GM12878 (cell line): ENCODE measurements at regions not wholly inside any gene's neighbourhood (a gene's known extent, or its start where the extent isn't known, plus 50 kb on each side); places are given as distances from the start of the nearest gene placed in this dataset.

ENCODE experiments used
- ATAC-seq: fragments of 200-7000 bp; cut with Tn5 transposase; 3 replicates; pipeline ENCODE4 v1.9.1; 2020; ENCODE audit warnings: mild to moderate bottlenecking, moderate library complexity
- BruUV-seq: library from RNA; stranded (reverse); fragments of 400-500 nt; replicated peaks from 2 replicates; lab custom pipeline; 2021; lab: Mats Ljungman, UMichigan
- CTCF ChIA-PET: fragments of 300-600 bp; sonication (Branson Sonifier 250); formaldehyde crosslinking; extraction: SDS; loops from one replicate; lab custom pipeline; 2021; ENCODE audit warnings: inconsistent platforms; lab: Yijun Ruan, JAX
- POLR2A ChIA-PET: fragments of 350-600 bp; formaldehyde crosslinking; extraction: SDS; loops from one replicate; lab custom pipeline; 2021; ENCODE audit warnings: inconsistent platforms; lab: Charles Lee
- RAD21 ChIA-PET: fragments of 300-600 bp; sonication (Branson Sonifier 250); formaldehyde crosslinking; loops from one replicate; lab custom pipeline; 2023; ENCODE audit warnings: antibody characterized with exemption; ENCODE audit not compliant: unreplicated experiment; lab: Charles Lee
- SMC1A ChIA-PET: fragments of 300-600 bp; sonication (Branson Sonifier 250); formaldehyde crosslinking; loops from one replicate; lab custom pipeline; 2023; ENCODE audit not compliant: unreplicated experiment, uncharacterized antibody; lab: Charles Lee
- DNase-seq: peaks from one replicate; pipeline ENCODE4 v3.0.0-alpha.2; 2011; ENCODE audit warnings: low read depth, low spot score
- FAIRE-seq: peaks from 3 replicates; lab custom pipeline; 2011; peaks lifted over from hg19 to GRCh38; lab: Jason Lieb, UNC
- H2AFZ ChIP-seq: 2 replicates; pipeline ENCODE4 v1.6.0; 2011; ENCODE audit warnings: low read depth, low read length, control low read depth; ENCODE audit not compliant: control insufficient read depth
- H3K27ac ChIP-seq: 2 replicates; pipeline ENCODE4 v1.5.1; 2011; ENCODE audit warnings: control low read depth; ENCODE audit not compliant: control insufficient read depth, insufficient read depth
- H3K27me3 ChIP-seq, 2 experiments: replicated peaks in 1 of 2; 2 replicates each; pipeline versions ENCODE4 v1.6.0 to v1.6.1; 2011; ENCODE audit warnings: low read length in 1 of 2; ENCODE audit not compliant: control insufficient read depth in 2 of 2, insufficient read depth in 2 of 2
- H3K36me3 ChIP-seq, 2 experiments: 2 replicates each; pipeline ENCODE4 v1.5.1; 2011; ENCODE audit warnings: low read length in 1 of 2; ENCODE audit not compliant: control insufficient read depth in 2 of 2, insufficient read depth in 2 of 2
- H3K4me1 ChIP-seq: 2 replicates; pipeline ENCODE4 v1.6.1; 2011; ENCODE audit warnings: mild to moderate bottlenecking, low read length, moderate library complexity, mixed read lengths; ENCODE audit not compliant: control insufficient read depth, insufficient read depth
- H3K4me2 ChIP-seq: 2 replicates; pipeline ENCODE4 v1.6.0; 2011; ENCODE audit warnings: control low read depth; ENCODE audit not compliant: control insufficient read depth, insufficient read depth
- H3K4me3 ChIP-seq: fragments of 200-600 bp; sonication (generic); 2 replicates; pipeline ENCODE4 v1.5.1; 2016
- H3K79me2 ChIP-seq: 2 replicates; pipeline ENCODE4 v1.6.0; 2011; ENCODE audit warnings: low read length; ENCODE audit not compliant: control insufficient read depth, insufficient read depth
- H3K9ac ChIP-seq: 2 replicates; pipeline ENCODE4 v1.8.0; 2011; ENCODE audit warnings: low read length, control low read depth, mixed read lengths; ENCODE audit not compliant: control insufficient read depth, insufficient read depth
- H3K9me3 ChIP-seq: replicated peaks from 3 replicates; pipeline ENCODE4 v1.5.1; 2011; ENCODE audit warnings: mild to moderate bottlenecking, low read length; ENCODE audit not compliant: control insufficient read depth, insufficient read depth
- H4K20me1 ChIP-seq: 2 replicates; pipeline ENCODE4 v1.6.0; 2011; ENCODE audit not compliant: control insufficient read depth, insufficient read depth
- ASH2L ChIP-seq: fragments of 300-600, 200-600 bp; sonication (generic); IDR thresholded peaks from 2 replicates; pipeline ENCODE4 v1.6.1; 2017; ENCODE audit warnings: low read depth, mild to moderate bottlenecking, borderline replicate concordance
- ATF2 ChIP-seq: IDR thresholded peaks from 2 replicates; pipeline ENCODE4 v1.6.1; 2012; ENCODE audit warnings: low read length, inconsistent platforms
- ATF3 ChIP-seq: IDR thresholded peaks from 2 replicates; pipeline ENCODE4 v1.6.1; 2011; ENCODE audit warnings: low read depth, mild to moderate bottlenecking, low read length, moderate library complexity, borderline replicate concordance; ENCODE audit errors: extremely low read depth
- CBX3 ChIP-seq: fragments of 200-600 bp; sonication (generic); IDR thresholded peaks from 2 replicates; pipeline ENCODE4 v1.6.1; 2016; ENCODE audit warnings: low read depth, borderline replicate concordance
- CREM ChIP-seq: IDR thresholded peaks from 2 replicates; pipeline ENCODE4 v1.6.1; 2014; ENCODE audit warnings: antibody characterized with exemption, low read depth
- EZH2 ChIP-seq: IDR thresholded peaks from 2 replicates; pipeline ENCODE4 v1.6.1; 2012; ENCODE audit warnings: low read depth, mild to moderate bottlenecking, control low read depth, inconsistent platforms, low read length, borderline replicate concordance; ENCODE audit not compliant: control insufficient read depth
- POU2F2 ChIP-seq: IDR thresholded peaks from 3 replicates; pipeline ENCODE4 v1.6.1; 2011; ENCODE audit warnings: low read depth, mild to moderate bottlenecking, low read length, borderline replicate concordance
- RAD21 ChIP-seq: IDR thresholded peaks from 2 replicates; pipeline ENCODE4 v1.6.1; 2011; ENCODE audit warnings: mild to moderate bottlenecking, low read depth, low read length, moderate library complexity; ENCODE audit not compliant: insufficient read depth
- RCOR1 ChIP-seq: conservative IDR thresholded peaks from 2 replicates; pipeline ENCODE4 v1.6.1; 2012; ENCODE audit warnings: low read depth, low read length, improper control_type of control experiment
- RFX5 ChIP-seq: IDR thresholded peaks from 2 replicates; pipeline ENCODE4 v1.6.1; 2011; ENCODE audit warnings: low read depth, low read length, improper control_type of control experiment
- SMARCA5 ChIP-seq: fragments of 450-650 bp; IDR thresholded peaks from 2 replicates; pipeline ENCODE4 v1.6.1; 2017; ENCODE audit warnings: mild to moderate bottlenecking
- TAF1 ChIP-seq: IDR thresholded peaks from 2 replicates; pipeline ENCODE4 v1.6.1; 2011; ENCODE audit warnings: mild to moderate bottlenecking, low read depth, low read length, borderline replicate concordance
- TCF3 ChIP-seq: IDR thresholded peaks from 2 replicates; pipeline ENCODE4 v1.6.1; 2012; ENCODE audit warnings: low read depth, mild to moderate bottlenecking, low read length, borderline replicate concordance; ENCODE audit not compliant: insufficient read depth
- ZBED1 ChIP-seq: IDR thresholded peaks from 2 replicates; pipeline ENCODE4 v1.6.1; 2016; ENCODE audit warnings: borderline replicate concordance
- WGBS: methylation state at CpG from one replicate; pipeline ENCODE4 v1.1.6; 2016; ENCODE audit warnings: low lambda C conversion rate; ENCODE audit not compliant: insufficient replicate concordance, insufficient coverage; ENCODE audit errors: missing lambda C conversion rate; 5-methylcytosine and 5-hydroxymethylcytosine counted together
- in situ Hi-C: fragments of 300-500 bp; cut with MboI; formaldehyde crosslinking; loops from 9 replicates; pipeline ENCODE4 v1.14.3; 2018; ENCODE audit warnings: mixed read lengths
- intact Hi-C: fragments of 100-400 bp; cut with micrococcal nuclease; formaldehyde crosslinking; loops from one replicate; pipeline ENCODE4 v1.14.2; 2022; ENCODE audit not compliant: unreplicated experiment
- TF ChIP-seq, protein P1 (sequence below): fragments of 450-650 bp; IDR thresholded peaks from 2 replicates; pipeline ENCODE4 v1.6.1; 2014; ENCODE audit warnings: mild to moderate bottlenecking

- TF ChIP-seq, protein P1, sequence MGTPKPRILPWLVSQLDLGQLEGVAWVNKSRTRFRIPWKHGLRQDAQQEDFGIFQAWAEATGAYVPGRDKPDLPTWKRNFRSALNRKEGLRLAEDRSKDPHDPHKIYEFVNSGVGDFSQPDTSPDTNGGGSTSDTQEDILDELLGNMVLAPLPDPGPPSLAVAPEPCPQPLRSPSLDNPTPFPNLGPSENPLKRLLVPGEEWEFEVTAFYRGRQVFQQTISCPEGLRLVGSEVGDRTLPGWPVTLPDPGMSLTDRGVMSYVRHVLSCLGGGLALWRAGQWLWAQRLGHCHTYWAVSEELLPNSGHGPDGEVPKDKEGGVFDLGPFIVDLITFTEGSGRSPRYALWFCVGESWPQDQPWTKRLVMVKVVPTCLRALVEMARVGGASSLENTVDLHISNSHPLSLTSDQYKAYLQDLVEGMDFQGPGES = no peak
Measured at GRCh38 chr9:106669835-106670234, 193.1 kb upstream of the ZNF462 start (continued).

GRCh38 chr9:106670418-106670817 is 192.5 kb upstream of the ZNF462 start:
- POLR2A ChIA-PET = no interaction called here
- intact Hi-C loops = no loop called here
- DNase-seq = no peak
- TF ChIP-seq ATF2 = no peak
- TF ChIP-seq, all 136 proteins: peak for 0
- ChIA-PET SMC1A (interaction anchor here (0.6 kb wide), 1 partner anchor 208 kb away, joined by 3 read pairs; no protein-coding TSS in a partner anchor), CTCF (no interaction called here), RAD21 (no interaction called here)
- no peaks in the 10 kb centered on the region for H3K4me1 ChIP-seq
- no peaks in the 10 kb centered on the region for H4K20me1 ChIP-seq
- H3K36me3 ChIP-seq = no peaks in the 10 kb centered on the region
- H3K27ac ChIP-seq = no peak overlapping the region
- no peak overlapping the region for H3K4me2 ChIP-seq
- WGBS = 0% methylated on average over 2 of the region's 2 CpGs
- H3K27me3 ChIP-seq = no peaks in the 10 kb centered on the region
- no peaks in the 10 kb centered on the region for H3K79me2 ChIP-seq
- ATAC-seq (no peak), FAIRE-seq (no peak)
- no TSS peak for BruUV-seq
- H3K9ac ChIP-seq = no peak overlapping the region
- H3K4me3 ChIP-seq = no peak overlapping the region
- H3K9me3 ChIP-seq = no peaks in the 10 kb centered on the region
- in situ Hi-C loops = no loop called here
- H2AFZ ChIP-seq = no peak overlapping the region

DNA sequence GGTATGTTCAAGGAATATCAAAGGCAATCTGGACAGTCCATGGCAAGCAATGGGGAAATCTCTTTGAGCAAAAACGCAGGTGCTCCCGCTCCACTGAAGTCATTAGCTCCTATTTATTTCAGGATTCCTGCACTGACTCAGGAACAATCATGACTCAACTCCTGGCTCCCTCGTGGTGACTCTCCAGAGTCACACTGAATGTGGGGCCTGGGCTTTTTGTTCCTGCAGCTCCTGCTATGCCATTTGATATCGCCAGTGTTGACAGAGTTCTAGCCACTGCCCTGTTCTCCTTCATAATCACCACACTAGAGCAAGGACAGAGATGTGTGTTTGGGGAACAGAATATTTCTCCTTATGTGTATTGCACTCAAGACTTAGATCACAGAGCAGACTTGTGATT is 187.2 kb upstream of the ZNF462 start:
- no peak overlapping the region for H3K9ac ChIP-seq
- no peaks in the 10 kb centered on the region for H4K20me1 ChIP-seq
- no peak overlapping the region for H3K4me3 ChIP-seq
- no peak for FAIRE-seq
- ChIA-PET POLR2A (no interaction called here), RAD21 (no interaction called here), CTCF (no interaction called here), SMC1A (interaction anchor here (1.4 kb wide), 1 partner anchor 13 kb away, joined by 3 read pairs; no protein-coding TSS in a partner anchor)
- no peak overlapping the region for H3K4me2 ChIP-seq
- H3K4me1 ChIP-seq = no peaks in the 10 kb centered on the region
- no peaks in the 10 kb centered on the region for H3K79me2 ChIP-seq
- no peaks in the 10 kb centered on the region for H3K27me3 ChIP-seq
- no peak overlapping the region for H3K27ac ChIP-seq
- BruUV-seq = no TSS peak
- no peaks in the 10 kb centered on the region for H3K9me3 ChIP-seq
- H3K36me3 ChIP-seq = no peaks in the 10 kb centered on the region
- 35% methylated on average over 4 of the region's 4 CpGs for WGBS
- no peak overlapping the region for H2AFZ ChIP-seq
- DNase-seq = no peak
- intact Hi-C loops (no loop called here), in situ Hi-C loops (no loop called here)
- no peak for ATAC-seq
- no peak for TF ChIP-seq CBX3
- no peak for TF ChIP-seq POU2F2
- TF ChIP-seq ATF3 = no peak
- no peak for TF ChIP-seq RCOR1
- no peak for TF ChIP-seq RAD21
- no peak for TF ChIP-seq SMARCA5
- TF ChIP-seq EZH2 = no peak
- TF ChIP-seq TCF3 = no peak
- no peak for TF ChIP-seq CREM
- TF ChIP-seq TAF1 = no peak
- TF ChIP-seq ASH2L = no peak
- no peak for TF ChIP-seq RFX5
- no peak for TF ChIP-seq ZBED1
